Endodermal cell (in vitro differentiated cells): ENCODE measurements at regions not wholly inside any gene's neighbourhood (a gene's known extent, or its start where the extent isn't known, plus 50 kb on each side); places are given as distances from the start of the nearest gene placed in this dataset.

Experiments used
- DNase-seq: peaks from one replicate; pipeline ENCODE4 v3.0.0-alpha.2; 2017
- H3K27ac ChIP-seq: 2 replicates; pipeline ENCODE4 v1.5.1; 2013; ENCODE audit warnings: mild to moderate bottlenecking, low read depth, low read length, moderate library complexity
- H3K27me3 ChIP-seq: 2 replicates; pipeline ENCODE4 v1.6.1; 2013; ENCODE audit warnings: mild to moderate bottlenecking, low read length, moderate library complexity; ENCODE audit not compliant: insufficient read depth, control insufficient read depth, poor library complexity, severe bottlenecking
- H3K36me3 ChIP-seq: 2 replicates; pipeline ENCODE4 v1.7.0; 2013; ENCODE audit warnings: mild to moderate bottlenecking, low read length, moderate library complexity; ENCODE audit not compliant: control insufficient read depth, insufficient read depth
- H3K4me1 ChIP-seq: one replicate; pipeline ENCODE4 v1.7.0; 2013; ENCODE audit warnings: low read length; ENCODE audit not compliant: control insufficient read depth, insufficient read depth
- H3K4me3 ChIP-seq: 2 replicates; pipeline ENCODE4 v1.5.1; 2013; ENCODE audit warnings: mild to moderate bottlenecking, low read length, moderate library complexity
- H3K9ac ChIP-seq: 2 replicates; pipeline ENCODE4 v1.6.1; 2013; ENCODE audit warnings: mild to moderate bottlenecking, low read length, moderate library complexity; ENCODE audit not compliant: poor library complexity, severe bottlenecking; ENCODE audit errors: extremely low read depth
- H3K9me3 ChIP-seq: 2 replicates; pipeline ENCODE4 v1.6.1; 2013; ENCODE audit warnings: mild to moderate bottlenecking, low read length, moderate library complexity; ENCODE audit not compliant: control insufficient read depth
- H3K27ac Mint-ChIP-seq: 2 replicates; pipeline ENCODE4 v1.8.0; 2020; ENCODE audit warnings: mixed read lengths
- H3K27me3 Mint-ChIP-seq: 2 replicates; pipeline ENCODE4 v1.8.0; 2021; ENCODE audit warnings: mild to moderate bottlenecking, mixed read lengths; ENCODE audit not compliant: insufficient read depth
- H3K36me3 Mint-ChIP-seq: 2 replicates; pipeline ENCODE4 v1.8.0; 2020; ENCODE audit warnings: low read depth, mixed read lengths
- H3K4me1 Mint-ChIP-seq: 2 replicates; pipeline ENCODE4 v1.8.0; 2020; ENCODE audit warnings: mixed read lengths
- H3K4me3 Mint-ChIP-seq: 2 replicates; pipeline ENCODE4 v1.8.0; 2020; ENCODE audit warnings: mild to moderate bottlenecking, moderate library complexity, mixed read lengths
- H3K9me3 Mint-ChIP-seq: 2 replicates; pipeline ENCODE4 v1.8.0; 2020; ENCODE audit warnings: mild to moderate bottlenecking, mixed read lengths
- CTCF ChIP-seq: fragments of 200-600 bp; sonication (generic); conservative IDR thresholded peaks from 2 replicates; pipeline ENCODE4 v1.5.0; 2021; ENCODE audit warnings: antibody characterized with exemption, mild to moderate bottlenecking
- WGBS, 2 experiments: methylation state at CpG; one replicate each; pipeline versions ENCODE4 v1.1.5 to v1.1.7; 2013; ENCODE audit warnings: missing lambda C conversion rate in 2 of 2, mixed read lengths in 1 of 2; ENCODE audit not compliant: insufficient coverage in 1 of 2, insufficient read length in 1 of 2; 5-methylcytosine and 5-hydroxymethylcytosine counted together

GRCh38 chrX:121457096-121457495 lies 409.7 kb downstream of the GLUD2 start:
- DNase-seq: no peak
- H3K4me1 ChIP-seq: no peaks in the 10 kb centered on the region
- Mint-ChIP-seq H3K4me3 (no peak overlapping the region), H3K27me3 (no peaks in the 10 kb centered on the region), H3K9me3 (peaks cover 53% of the 10 kb centered on the region), H3K36me3 (peaks cover 3% of the 10 kb centered on the region), H3K4me1 (peaks cover 4% of the 10 kb centered on the region), H3K27ac (no peak overlapping the region)
- TF ChIP-seq CTCF: no peak
- H3K9ac ChIP-seq: no peak overlapping the region
- no peaks in the 10 kb centered on the region for H3K36me3 ChIP-seq
- no peaks in the 10 kb centered on the region for H3K9me3 ChIP-seq
- H3K4me3 ChIP-seq: no peak overlapping the region
- no peak overlapping the region for H3K27ac ChIP-seq
- no CpG with 5 or more reads among the region's 1 CpG for WGBS, 2 experiments
- no peaks in the 10 kb centered on the region for H3K27me3 ChIP-seq

GRCh38 chrX:121479406-121479805 lies 432.0 kb downstream of the GLUD2 start:
- no peaks in the 10 kb centered on the region for H3K27me3 ChIP-seq
- Mint-ChIP-seq H3K27me3 (no peaks in the 10 kb centered on the region), H3K4me3 (no peak overlapping the region), H3K4me1 (no peaks in the 10 kb centered on the region), H3K36me3 (peaks cover 12% of the 10 kb centered on the region), H3K27ac (no peak overlapping the region), H3K9me3 (peaks cover 42% of the 10 kb centered on the region)
- H3K9ac ChIP-seq: no peak overlapping the region
- no peak for DNase-seq
- H3K9me3 ChIP-seq: no peaks in the 10 kb centered on the region
- no peaks in the 10 kb centered on the region for H3K4me1 ChIP-seq
- H3K4me3 ChIP-seq: no peak overlapping the region
- H3K36me3 ChIP-seq: no peaks in the 10 kb centered on the region
- WGBS, 2 experiments: 93% methylated on average over 3 of the region's 4 CpGs; no CpG with 5 or more reads in 1 of the 2 experiments
- peak; percentile 49 for TF ChIP-seq CTCF
- no peak overlapping the region for H3K27ac ChIP-seq

- WGBS, 2 experiments: 40% methylated on average over 1 of the region's 1 CpG; no CpG with 5 or more reads in 1 of the 2 experiments
- H3K4me3 ChIP-seq: no peak overlapping the region
- H3K27ac Mint-ChIP-seq: no peak overlapping the region
- no peaks in the 10 kb centered on the region for H3K27me3 Mint-ChIP-seq
- no peak for DNase-seq
- H3K9me3 ChIP-seq: no peaks in the 10 kb centered on the region
- no peak overlapping the region for H3K9ac ChIP-seq
- no peak for TF ChIP-seq CTCF
- no peak overlapping the region for H3K27ac ChIP-seq
- no peak overlapping the region for H3K4me3 Mint-ChIP-seq
- no peaks in the 10 kb centered on the region for H3K36me3 Mint-ChIP-seq
- no peaks in the 10 kb centered on the region for H3K4me1 ChIP-seq
- no peaks in the 10 kb centered on the region for H3K36me3 ChIP-seq
- H3K9me3 Mint-ChIP-seq: peaks cover 23% of the 10 kb centered on the region
- no peaks in the 10 kb centered on the region for H3K27me3 ChIP-seq
- no peaks in the 10 kb centered on the region for H3K4me1 Mint-ChIP-seq
Observed at GRCh38 chrX:121496966-121497365, 449.6 kb downstream of the GLUD2 start.
